ENCODE measurements at regions not wholly inside any gene's neighbourhood (a gene's known extent, or its start where the extent isn't known, plus 50 kb on each side); places are given as distances from the start of the nearest gene placed in this dataset.

DNA sequence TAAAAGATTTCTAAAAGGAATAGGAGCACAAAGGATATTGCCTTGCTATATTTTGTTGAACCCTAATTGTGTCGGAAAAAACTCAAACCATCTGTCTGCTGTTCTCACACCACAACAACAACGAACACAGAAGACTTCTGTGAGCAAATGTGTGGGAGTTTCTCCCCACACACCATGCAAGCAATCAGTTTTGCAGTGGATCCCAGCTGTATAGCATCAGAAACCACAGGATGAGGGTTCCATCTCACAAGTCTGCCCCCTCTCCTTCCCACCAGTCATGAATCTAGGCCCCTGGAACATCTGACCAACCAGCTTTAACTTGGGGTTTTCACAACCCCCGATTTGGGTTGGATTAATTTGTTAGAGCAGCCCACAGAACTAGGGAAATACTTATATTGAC, 91.3 kb upstream of the SLC4A7 start (continued):
- TF ChIP-seq, protein P1, sequence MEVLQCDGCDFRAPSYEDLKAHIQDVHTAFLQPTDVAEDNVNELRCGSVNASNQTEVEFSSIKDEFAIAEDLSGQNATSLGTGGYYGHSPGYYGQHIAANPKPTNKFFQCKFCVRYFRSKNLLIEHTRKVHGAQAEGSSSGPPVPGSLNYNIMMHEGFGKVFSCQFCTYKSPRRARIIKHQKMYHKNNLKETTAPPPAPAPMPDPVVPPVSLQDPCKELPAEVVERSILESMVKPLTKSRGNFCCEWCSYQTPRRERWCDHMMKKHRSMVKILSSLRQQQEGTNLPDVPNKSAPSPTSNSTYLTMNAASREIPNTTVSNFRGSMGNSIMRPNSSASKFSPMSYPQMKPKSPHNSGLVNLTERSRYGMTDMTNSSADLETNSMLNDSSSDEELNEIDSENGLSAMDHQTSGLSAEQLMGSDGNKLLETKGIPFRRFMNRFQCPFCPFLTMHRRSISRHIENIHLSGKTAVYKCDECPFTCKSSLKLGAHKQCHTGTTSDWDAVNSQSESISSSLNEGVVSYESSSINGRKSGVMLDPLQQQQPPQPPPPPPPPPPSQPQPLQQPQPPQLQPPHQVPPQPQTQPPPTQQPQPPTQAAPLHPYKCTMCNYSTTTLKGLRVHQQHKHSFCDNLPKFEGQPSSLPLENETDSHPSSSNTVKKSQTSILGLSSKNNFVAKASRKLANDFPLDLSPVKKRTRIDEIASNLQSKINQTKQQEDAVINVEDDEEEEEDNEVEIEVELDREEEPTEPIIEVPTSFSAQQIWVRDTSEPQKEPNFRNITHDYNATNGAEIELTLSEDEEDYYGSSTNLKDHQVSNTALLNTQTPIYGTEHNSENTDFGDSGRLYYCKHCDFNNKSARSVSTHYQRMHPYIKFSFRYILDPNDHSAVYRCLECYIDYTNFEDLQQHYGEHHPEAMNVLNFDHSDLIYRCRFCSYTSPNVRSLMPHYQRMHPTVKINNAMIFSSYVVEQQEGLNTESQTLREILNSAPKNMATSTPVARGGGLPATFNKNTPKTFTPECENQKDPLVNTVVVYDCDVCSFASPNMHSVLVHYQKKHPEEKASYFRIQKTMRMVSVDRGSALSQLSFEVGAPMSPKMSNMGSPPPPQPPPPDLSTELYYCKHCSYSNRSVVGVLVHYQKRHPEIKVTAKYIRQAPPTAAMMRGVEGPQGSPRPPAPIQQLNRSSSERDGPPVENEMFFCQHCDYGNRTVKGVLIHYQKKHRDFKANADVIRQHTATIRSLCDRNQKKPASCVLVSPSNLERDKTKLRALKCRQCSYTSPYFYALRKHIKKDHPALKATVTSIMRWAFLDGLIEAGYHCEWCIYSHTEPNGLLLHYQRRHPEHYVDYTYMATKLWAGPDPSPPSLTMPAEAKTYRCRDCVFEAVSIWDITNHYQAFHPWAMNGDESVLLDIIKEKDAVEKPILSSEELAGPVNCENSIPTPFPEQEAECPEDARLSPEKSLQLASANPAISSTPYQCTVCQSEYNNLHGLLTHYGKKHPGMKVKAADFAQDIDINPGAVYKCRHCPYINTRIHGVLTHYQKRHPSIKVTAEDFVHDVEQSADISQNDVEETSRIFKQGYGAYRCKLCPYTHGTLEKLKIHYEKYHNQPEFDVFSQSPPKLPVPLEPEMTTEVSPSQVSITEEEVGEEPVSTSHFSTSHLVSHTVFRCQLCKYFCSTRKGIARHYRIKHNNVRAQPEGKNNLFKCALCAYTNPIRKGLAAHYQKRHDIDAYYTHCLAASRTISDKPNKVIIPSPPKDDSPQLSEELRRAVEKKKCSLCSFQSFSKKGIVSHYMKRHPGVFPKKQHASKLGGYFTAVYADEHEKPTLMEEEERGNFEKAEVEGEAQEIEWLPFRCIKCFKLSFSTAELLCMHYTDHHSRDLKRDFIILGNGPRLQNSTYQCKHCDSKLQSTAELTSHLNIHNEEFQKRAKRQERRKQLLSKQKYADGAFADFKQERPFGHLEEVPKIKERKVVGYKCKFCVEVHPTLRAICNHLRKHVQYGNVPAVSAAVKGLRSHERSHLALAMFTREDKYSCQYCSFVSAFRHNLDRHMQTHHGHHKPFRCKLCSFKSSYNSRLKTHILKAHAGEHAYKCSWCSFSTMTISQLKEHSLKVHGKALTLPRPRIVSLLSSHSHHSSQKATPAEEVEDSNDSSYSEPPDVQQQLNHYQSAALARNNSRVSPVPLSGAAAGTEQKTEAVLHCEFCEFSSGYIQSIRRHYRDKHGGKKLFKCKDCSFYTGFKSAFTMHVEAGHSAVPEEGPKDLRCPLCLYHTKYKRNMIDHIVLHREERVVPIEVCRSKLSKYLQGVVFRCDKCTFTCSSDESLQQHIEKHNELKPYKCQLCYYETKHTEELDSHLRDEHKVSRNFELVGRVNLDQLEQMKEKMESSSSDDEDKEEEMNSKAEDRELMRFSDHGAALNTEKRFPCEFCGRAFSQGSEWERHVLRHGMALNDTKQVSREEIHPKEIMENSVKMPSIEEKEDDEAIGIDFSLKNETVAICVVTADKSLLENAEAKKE (CRISPR knock-in tag; IDR thresholded peaks at IDR 0.05): no peak
- no peak for TF ChIP-seq STAT1 (IDR thresholded peaks at IDR 0.05; ENCODE audit: unreplicated experiment)
- TF ChIP-seq, protein P2, sequence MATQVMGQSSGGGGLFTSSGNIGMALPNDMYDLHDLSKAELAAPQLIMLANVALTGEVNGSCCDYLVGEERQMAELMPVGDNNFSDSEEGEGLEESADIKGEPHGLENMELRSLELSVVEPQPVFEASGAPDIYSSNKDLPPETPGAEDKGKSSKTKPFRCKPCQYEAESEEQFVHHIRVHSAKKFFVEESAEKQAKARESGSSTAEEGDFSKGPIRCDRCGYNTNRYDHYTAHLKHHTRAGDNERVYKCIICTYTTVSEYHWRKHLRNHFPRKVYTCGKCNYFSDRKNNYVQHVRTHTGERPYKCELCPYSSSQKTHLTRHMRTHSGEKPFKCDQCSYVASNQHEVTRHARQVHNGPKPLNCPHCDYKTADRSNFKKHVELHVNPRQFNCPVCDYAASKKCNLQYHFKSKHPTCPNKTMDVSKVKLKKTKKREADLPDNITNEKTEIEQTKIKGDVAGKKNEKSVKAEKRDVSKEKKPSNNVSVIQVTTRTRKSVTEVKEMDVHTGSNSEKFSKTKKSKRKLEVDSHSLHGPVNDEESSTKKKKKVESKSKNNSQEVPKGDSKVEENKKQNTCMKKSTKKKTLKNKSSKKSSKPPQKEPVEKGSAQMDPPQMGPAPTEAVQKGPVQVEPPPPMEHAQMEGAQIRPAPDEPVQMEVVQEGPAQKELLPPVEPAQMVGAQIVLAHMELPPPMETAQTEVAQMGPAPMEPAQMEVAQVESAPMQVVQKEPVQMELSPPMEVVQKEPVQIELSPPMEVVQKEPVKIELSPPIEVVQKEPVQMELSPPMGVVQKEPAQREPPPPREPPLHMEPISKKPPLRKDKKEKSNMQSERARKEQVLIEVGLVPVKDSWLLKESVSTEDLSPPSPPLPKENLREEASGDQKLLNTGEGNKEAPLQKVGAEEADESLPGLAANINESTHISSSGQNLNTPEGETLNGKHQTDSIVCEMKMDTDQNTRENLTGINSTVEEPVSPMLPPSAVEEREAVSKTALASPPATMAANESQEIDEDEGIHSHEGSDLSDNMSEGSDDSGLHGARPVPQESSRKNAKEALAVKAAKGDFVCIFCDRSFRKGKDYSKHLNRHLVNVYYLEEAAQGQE (IDR thresholded peaks at IDR 0.05; ENCODE audit: unreplicated experiment): no peak
- no peak for TF ChIP-seq EZH2 (IDR thresholded peaks at IDR 0.05; ENCODE audit: low read depth, unreplicated experiment)

DNA sequence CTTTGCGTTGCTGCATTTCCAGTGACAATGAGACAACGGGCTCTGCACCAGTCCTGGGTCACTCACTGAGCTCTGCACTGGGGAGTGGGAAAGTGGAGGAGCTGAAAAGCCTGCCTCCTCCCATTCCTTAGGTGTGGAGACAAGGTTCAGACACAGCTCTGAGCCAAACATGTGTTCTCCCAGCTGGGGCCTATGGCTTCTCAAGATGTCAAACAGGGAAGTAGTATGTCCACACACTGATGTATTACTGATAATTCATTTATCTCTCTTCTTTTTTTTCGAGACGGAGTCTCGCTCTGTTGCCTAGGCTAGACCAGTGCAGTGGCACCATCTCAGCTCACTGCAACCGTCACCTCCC, 90.2 kb upstream of the SLC4A7 start:
- Histone ChIP-seq H3K36me3 (ENCODE audit: insufficient read depth) (no peaks in the 10 kb centered on the region), H3K79me2 (replicated peaks; ENCODE audit: insufficient read depth) (no peaks in the 10 kb centered on the region), H3K27ac (ENCODE audit: low read depth) (no peak overlapping the region), H3K4me2 (no peak overlapping the region), H4K20me1 (replicated peaks; ENCODE audit: insufficient read depth) (no peaks in the 10 kb centered on the region), H3K4me3 (no peak overlapping the region), H3F3A (replicated peaks; ENCODE audit: low read depth) (no peaks in the 10 kb centered on the region), H3K4me1 (ENCODE audit: insufficient read depth) (no peaks in the 10 kb centered on the region), H2AFZ (no peak overlapping the region), H3K9me2 (ENCODE audit: insufficient read depth) (no peaks in the 10 kb centered on the region; the same call in 1 of the 2 replicates), H3K27me3 (ENCODE audit: insufficient read depth) (no peaks in the 10 kb centered on the region)
- H3K4me3 Mint-ChIP-seq: no peak overlapping the region
- no peaks in the 10 kb centered on the region for H3K36me3 Mint-ChIP-seq (ENCODE audit: low read depth)
- H3K9me3 Mint-ChIP-seq: no peaks in the 10 kb centered on the region
- TF ChIP-seq CREB1 (CRISPR knock-in tag; IDR thresholded peaks at IDR 0.05; ENCODE audit: low read depth) (no peak), JUNB (IDR thresholded peaks at IDR 0.05; ENCODE audit: unreplicated experiment) (no peak), EZH2 (IDR thresholded peaks at IDR 0.05; ENCODE audit: low read depth, unreplicated experiment) (no peak), ZNF114 (CRISPR knock-in tag; IDR thresholded peaks at IDR 0.05) (no peak), ZNF331 (CRISPR knock-in tag; IDR thresholded peaks at IDR 0.05; ENCODE audit: low read depth) (no peak)
- ATAC-seq: no peak
- H3K4me1 Mint-ChIP-seq: peaks cover 10% of the 10 kb centered on the region
- H3K27ac Mint-ChIP-seq: no peak overlapping the region
- DNase-seq (ENCODE audit: low spot score): no peak
- H3K27me3 Mint-ChIP-seq (ENCODE audit: insufficient read depth, low read depth, poor library complexity): peaks cover 5% of the 10 kb centered on the region

Measured in GM23338 (cell line).